GM19455 (cell line): ENCODE measurements at regions not wholly inside any gene's neighbourhood (a gene's known extent, or its start where the extent isn't known, plus 50 kb on each side); places are given as distances from the start of the nearest gene placed in this dataset.

Source experiments
- ATAC-seq: cut with Tn5 transposase; IDR thresholded peaks from one replicate; pipeline ENCODE4 v1.9.1; 2021; ENCODE audit not compliant: unreplicated experiment

DNA sequence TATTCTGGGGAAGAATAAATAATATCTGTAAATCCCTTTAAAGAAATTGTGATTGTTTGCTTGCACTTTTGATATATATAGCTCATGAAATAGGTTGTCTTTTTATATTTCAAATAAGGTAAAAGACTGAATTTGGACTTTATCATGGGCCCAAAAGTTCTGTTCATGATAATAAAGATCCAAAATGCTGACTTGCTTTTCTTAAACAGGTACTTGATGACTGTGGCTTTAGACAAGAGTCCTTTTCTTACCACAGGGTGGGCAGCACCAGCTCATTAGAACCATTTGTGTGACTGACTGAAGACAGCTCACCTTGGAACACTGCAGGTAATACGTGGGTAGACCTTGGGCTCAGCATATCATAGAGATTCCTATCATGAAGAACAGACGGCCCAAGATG is 432.6 kb downstream of the ETNK1 start:
- no peak for ATAC-seq

DNA sequence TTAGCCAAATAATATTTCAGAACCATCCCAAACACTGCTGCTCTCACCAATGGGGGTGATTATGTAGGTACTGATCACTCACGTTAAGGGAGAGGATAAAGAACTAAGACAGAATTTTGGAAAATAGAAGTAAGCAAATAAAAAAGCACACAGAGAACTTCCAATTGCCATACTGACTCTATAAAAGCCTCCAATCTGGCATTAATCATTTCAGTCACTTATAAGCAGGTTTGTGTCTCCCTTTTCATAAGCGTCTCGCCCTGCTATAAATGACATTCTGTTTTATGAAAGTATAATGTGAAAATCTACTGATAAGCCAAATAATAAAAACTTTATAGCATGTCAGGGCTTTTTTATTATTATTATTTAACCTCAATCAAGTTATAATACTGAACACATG is 435.2 kb downstream of the ETNK1 start:
- no peak for ATAC-seq

DNA sequence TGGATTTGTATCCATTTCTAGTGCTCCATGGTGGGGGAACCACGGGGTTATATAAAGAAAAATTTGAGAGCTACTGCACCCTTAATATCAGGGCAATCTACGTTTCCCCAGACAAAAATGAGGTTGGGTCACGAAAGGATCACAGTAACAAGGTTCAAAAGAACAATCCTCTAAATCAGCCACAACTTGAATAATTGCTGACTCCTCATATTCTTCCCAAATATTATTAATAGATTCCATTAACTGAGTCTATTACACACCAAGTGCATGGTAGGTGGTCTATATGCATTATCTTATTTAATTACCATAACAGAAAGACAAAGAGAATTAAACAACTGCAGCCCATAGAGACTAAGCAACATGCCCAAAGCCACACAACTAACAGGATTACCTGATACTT is 438.2 kb downstream of the ETNK1 start:
- ATAC-seq, result no peak

DNA sequence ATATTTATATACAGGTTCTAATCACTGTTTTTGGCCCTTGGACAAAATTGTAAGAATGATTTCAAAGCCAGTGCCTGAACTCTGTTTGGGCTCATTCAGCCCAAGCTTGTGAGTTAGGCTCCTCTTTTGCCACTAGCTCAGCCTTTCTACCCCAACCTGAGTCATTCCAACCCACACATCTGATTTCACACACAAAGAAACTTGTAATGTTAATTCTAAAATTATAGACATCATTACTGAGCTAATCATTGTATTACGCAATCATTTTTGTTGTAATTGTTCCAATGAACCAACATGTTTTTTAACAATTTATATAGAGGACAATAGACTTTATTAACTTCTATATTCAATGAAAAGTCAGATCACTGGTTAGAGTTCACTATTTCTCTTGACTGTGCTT is 441.1 kb downstream of the ETNK1 start:
- no peak for ATAC-seq

DNA sequence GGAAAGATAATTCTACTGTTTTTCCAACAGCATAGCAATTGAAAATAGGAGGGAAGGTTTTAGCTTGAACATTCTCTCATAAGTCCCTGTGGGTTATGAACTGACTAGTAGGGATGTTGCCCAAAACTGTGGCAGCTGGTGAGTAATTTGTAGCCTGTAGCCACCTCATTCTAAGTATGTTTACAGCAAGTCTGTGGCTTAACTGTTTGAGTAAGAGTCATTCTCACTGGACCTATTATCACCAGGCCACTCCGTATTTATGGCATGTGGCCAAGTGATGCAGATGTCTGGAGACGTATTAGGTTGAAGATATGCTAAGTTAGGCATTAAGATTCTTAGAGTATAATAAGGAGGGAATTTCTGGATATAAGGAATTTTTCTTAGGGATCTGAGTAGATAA is 458.3 kb downstream of the ETNK1 start:
- ATAC-seq, result no peak

DNA sequence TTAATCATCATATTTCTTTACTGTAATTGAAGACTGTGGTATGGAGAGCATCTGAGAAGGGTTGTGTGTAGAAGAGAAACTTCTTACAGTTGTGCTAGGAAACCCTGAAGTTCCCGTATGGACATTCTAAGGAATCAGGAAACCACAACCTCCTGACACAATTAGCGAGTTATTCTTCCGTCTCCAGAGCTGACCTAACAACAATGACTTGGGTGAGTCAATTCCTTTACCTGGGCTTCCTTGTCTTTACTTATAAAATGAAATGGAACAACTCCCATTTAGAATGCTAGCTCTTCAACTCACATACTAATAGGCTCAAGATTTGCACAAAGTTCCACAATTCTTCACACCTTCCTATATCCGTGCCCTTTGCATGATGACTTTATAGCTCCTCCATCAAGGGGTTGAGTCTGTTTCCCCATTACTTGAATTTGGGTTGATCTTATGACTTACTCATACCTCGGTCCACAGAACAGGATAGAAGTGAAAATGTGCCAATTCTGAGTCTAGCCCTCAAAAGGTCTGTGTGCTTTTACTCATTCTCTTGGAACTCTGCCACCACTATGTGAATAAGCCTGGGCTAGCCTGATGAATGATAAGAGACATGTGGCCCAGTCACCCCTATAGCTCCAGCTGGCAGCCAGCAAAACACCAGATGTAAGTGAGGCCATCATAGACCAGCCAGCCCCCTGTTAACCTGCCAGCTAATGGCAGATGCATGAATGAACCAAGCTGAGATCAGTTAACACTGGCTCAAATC is 459.4 kb downstream of the ETNK1 start:
- ATAC-seq, result no peak

DNA sequence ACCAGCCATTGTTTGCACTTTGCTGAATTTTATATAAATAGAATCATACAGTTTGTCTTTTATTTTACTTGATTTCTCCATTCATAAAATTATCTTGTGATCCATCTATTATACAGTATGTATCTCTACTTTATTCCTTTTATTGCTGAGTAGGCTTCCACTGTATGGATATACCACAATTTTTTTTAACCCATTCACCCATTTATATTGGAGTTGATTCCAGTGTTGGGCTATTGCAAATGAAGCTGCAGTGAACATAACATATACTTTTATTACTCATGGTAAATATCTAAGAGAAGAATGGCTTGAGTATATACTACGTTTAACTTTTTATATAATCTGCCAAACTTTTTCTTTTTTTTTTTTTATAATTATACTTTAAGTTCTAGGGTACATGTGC is 463.6 kb downstream of the ETNK1 start:
- ATAC-seq, result no peak

DNA sequence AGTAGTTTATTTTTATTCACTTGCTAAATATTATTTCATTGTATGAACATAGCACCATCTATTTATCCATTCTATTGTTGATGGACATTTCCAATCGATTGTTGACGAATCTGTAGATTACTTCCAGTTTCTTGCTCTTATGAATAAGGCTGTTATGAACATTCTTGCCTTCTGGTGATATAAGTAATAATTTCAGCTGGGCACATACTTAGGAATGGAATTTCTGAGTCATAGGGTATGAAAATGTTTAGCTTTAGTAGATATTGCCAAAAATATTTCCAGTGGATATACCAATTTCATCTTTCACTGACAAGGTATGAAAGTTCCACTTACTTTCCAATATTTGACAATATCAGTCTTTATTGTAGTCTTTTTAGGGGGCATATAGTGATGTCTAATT is 468.5 kb downstream of the ETNK1 start:
- ATAC-seq, result no peak

DNA sequence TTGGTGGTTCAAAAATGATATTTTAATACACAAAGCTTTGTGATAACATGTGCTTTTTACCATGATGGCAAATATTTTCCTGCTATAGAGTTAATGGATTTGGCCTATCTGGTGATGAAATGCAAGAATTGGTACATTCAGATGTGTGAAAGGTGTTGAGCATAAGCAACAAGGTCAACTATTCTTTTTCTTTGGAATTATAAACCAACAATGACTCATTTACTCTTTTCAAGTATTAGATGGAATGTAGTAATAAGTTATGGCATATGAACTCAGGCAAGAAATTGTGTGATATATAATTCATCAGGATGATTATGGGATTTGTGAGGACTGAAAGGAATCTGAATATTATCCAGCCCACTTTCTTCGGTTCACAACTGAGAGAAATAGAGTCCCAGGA is 471.4 kb downstream of the ETNK1 start:
- no peak for ATAC-seq

DNA sequence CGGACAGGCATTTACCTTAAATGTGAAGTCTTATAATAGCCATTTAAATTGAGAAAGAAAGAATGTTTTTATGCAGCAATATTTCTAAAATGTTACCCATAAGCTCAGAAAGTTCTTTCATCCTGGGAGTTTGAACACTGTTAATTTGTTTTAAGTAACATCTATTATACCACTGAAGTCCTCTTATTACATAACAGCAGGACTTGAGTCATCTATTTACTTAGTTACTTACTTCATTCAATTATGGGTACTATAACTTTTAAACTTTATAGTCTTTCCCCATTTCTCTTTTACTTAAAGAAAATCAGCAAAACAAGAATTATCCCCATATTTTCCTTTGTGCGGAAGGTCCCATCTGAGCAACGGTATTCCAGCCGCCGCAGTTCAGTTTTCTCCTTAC is 473.1 kb downstream of the ETNK1 start:
- no peak for ATAC-seq

DNA sequence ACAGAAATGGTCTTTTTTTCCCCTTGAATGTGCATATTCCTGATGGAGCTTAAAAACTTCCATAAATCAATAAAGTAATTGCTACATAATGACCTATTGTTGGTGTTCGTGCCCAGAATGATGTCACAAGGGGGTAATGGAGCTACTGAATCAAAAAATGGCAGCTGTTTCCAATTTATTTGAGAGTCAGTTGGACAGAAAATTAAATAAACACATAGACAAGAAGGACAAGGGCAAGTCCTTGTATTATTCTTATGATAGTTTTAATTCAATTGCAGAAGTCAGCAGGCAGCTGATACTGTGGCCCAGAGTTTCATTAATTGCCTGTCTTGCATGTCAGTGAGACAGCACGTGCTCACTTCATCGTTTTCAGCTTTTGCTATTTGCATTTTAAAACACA is 473.5 kb downstream of the ETNK1 start:
- no peak for ATAC-seq

DNA sequence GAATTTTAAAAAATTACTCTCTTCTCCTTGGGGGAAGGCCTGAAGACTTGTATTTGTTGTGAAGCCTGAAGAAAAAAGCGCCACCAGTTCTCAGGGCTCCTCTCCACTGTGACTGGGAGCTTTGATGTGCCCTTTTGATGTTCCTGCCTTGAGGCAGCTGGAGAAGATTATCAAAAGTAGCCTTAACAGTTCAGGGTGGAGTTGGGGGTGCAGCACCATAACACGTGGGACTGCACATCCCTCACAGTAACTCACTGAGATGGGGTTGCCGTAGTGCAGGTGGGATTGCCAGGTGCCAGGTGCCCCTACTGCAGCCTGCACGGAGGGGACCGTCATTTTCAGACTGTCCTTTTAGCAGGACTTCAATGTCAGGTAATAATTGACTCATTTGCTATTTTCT is 474.1 kb downstream of the ETNK1 start:
- ATAC-seq, result no peak

DNA sequence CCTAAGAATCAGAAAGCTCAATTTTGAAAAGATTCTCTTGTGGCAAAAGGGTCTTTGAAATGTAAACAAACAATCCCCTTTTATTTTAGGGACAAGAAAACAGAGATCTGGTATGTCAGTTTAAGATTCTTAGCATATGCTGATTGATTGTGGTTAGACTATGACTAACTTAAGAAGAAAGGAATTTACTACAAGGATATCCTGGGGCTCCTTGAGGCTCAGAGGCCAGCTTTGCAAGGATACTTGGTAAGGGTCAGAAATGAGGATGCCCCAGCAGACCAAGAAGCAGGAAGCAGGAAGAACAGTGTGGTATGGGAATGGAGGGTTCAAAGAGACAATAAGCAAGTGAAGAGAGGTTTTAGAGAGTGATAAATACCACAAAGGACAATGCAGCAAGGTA is 474.6 kb downstream of the ETNK1 start:
- ATAC-seq, result no peak

DNA sequence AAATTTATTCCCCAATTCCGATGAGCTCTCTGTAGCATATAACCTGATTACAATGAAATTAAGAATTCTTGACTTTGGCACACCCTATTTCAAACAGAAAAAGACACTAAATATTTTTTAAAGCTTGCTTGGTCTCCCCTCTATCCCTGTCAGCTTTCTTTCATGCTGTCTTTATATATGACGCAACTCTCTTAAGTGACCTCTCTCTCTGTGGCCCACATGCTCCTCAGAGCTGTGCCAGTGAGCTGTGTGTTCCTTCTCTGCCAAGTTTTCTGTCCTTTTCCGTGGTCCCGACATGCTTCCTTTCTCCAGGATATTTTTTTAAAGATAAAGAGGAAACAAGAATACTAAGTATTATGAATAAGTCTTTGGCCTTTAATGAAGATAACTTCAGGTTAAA is 484.0 kb downstream of the ETNK1 start:
- ATAC-seq, result no peak

DNA sequence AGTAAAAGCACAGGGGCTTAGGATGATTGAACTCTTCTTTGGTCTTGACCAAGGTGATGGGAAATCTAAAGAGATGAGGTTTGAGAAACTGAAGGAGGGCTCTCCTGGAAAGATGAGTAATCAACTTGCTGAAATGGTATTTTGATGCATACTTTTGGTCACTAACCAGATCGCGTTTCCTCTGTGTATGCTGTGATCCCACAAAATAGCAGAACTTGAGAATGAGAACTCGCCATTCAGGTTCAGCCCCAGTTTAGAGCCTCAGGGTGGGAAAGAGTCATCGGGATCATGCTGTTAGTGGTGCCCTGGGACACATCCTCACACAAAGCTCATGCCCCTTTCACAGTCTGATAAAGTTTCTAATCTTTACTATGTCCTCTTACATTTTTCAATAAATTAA is 488.8 kb downstream of the ETNK1 start:
- no peak for ATAC-seq

DNA sequence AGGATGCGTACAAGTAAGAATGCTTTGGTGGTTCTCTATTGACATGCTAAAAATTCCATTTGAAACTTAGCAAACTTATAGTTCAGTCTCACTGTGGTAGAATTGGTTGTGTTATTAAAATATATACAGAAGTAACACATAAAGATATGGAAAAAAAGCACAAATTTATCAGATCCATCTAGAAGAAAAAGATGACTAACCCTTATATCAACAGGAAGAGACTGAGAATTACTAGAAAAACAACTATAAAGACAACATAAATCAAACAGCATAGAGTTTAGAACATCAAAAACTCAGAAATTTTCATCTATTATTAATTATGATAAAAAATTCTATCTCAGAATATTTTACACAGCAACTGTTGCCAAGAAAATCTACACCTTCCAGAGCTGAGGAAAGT is 491.0 kb downstream of the ETNK1 start:
- no peak for ATAC-seq

DNA sequence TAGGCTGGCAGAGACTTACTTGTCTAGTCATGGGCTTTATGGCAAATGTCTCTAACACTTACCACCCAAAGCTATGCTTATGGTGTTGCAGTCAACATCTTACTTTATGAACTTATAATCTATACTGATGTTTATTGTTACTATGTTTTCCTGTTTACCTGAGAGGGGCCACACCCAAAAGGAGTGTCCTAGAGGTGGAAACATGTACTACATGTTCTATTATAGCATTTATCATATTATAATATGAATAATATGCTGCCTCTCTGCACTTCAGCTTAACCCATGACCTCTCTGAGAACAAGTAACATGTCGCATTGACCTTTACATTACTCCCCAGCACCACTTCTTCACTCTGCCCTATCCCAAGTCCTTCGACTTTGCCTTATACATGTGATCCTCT is 501.8 kb downstream of the ETNK1 start:
- no peak for ATAC-seq

DNA sequence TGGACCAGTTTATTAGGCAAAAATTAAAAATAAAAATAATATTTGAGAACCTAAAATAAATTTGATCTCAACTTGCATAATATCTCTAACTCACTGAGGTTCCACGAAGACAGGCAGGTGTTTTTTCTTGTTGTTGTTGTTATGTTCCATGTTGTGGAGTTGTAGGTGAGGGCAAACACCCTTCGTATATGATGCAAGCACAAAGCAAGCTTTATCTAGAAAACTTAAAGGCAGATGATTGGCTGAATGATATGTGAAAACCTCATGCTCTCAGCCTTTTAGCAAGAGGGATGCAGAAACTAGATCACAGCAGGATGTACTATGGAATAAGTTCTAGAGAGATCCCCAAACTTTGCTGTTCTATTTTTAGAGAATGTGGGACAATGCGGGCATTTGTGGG is 502.7 kb downstream of the ETNK1 start:
- no peak for ATAC-seq

DNA sequence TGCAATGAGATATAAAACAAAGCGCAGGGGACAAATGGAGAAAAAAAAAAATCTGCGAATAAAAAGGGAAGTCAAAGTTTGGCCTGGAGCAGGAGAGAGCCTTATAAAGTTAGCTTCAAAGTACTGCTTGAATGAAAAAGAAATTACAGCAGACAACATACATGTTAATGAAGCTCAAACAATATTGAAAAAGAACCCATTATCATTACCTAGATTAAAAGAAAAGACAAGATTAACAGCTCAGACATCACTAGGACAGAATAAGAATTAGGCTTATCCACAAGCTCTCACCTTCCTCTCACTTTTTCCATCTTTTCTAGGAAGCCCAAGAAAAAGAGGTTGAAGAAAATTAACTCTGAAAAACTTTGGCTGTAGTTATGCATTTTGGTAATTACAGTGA is 503.5 kb downstream of the ETNK1 start:
- ATAC-seq, result no peak

DNA sequence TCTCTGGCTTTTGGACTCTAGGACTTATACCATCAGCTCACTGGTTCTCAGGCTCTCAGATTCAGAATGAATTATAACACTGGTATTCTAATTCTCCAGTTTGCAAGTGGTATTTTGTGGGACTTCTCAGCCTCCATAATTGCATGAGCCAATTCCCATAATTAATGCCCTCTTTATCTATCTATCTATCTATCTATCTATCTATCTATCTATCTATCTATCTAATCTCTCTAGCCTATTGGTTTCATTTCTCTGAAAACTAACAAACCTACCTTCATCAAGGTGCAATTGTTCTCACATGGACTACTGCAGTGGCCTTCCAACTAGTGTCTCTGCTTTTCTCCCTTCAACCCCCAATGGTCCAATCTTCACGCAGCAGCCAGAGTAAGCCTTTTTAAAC is 507.4 kb downstream of the ETNK1 start:
- no peak for ATAC-seq

DNA sequence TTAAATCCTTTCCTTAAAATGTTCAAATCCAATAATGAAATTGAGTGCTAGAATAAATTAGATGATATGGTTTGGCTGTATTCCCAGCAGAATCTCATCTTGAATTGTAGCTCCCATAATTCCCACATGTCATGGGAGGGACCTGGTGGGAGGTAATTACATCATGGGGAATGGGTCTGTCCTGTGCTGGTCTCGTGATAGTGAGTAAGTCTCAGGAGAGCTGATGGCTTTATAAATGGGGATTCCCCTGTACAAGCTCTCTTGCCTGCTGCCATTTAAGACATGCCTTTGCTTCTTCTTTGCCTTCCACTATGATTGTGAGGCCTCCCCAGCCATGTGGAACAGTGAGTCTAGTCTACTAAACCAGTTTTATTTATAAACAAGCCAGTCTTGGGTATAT is 508.5 kb downstream of the ETNK1 start:
- ATAC-seq, result no peak

DNA sequence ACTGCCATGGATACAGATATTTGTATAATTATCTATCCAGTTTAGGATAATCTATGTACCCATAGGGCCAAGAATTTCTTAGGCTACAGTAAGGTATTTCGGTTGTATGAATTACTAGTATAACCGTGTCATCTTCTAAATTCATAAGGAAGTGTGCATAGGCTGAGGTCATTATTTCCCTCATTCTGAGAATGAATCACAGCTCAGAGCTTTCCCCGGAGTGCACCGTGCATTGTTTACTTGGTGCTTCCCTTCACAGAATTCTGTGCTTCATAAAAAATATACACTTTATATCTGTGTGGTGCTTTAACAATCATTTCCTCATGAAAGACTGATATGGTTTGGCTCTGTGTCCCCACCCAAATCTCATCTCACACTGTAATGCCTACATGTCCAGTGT is 514.1 kb downstream of the ETNK1 start:
- ATAC-seq, result no peak

DNA sequence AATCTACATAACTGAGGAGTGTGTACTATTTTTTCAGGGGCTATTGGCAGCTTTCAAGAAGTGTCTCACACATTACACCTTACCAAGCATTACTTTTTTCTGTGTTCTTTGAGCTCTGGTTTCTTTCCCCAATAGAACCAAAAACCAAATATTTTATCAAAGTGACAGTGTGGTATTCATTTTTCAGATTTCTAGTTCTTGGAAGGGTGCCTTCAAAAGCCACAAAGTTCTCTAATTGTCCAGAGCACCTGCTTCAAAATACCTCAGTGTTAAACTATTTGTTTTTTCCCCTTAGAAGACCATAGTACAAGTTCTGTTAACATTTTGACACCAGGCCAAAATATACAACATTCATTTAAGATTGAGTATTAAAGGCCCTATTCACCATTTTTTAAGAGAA is 515.7 kb downstream of the ETNK1 start:
- ATAC-seq, result no peak

DNA sequence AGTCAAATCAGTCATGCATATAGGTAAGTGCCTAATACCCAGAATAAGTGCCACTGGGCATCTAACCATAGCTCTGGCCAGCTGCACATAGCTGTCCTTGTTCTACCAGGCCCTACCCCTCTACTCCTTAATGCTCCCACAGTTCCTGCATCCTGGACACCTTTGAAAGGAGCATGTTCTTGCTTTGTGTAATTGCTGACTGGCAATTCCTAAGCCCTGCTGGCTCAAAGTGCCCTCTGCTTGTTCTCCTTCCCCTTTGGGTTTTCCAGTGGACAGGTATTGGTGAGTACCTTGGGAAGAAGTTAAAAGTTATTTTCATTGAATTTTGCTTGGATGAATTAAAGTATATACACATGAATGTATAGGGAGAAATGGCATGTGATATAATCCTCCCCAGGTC is 516.4 kb downstream of the ETNK1 start:
- ATAC-seq, result no peak
